Neural progenitor cell (in vitro differentiated cells): ENCODE measurements at regions not wholly inside any gene's neighbourhood (a gene's known extent, or its start where the extent isn't known, plus 50 kb on each side); places are given as distances from the start of the nearest gene placed in this dataset.

Experiments used
- DNase-seq: peaks from one replicate; pipeline ENCODE4 v3.0.0-alpha.2; 2016; ENCODE audit warnings: low spot score
- H2AFZ ChIP-seq: fragments of 200-600 bp; sonication (generic); replicated peaks from 2 replicates; pipeline ENCODE4 v1.6.1; 2016; ENCODE audit warnings: antibody characterized with exemption
- H3F3A ChIP-seq: fragments of 200-600 bp; sonication (generic); 2 replicates; pipeline ENCODE4 v1.6.1; 2016; ENCODE audit warnings: antibody characterized with exemption, low read depth
- H3K27ac ChIP-seq: fragments of 200-600 bp; sonication (generic); 2 replicates; pipeline ENCODE4 v1.5.1; 2016; ENCODE audit warnings: mild to moderate bottlenecking
- H3K27me3 ChIP-seq: fragments of 200-600 bp; sonication (generic); 2 replicates; pipeline ENCODE4 v1.6.1; 2016; ENCODE audit warnings: mild to moderate bottlenecking, moderate library complexity
- H3K36me3 ChIP-seq: fragments of 200-600 bp; sonication (generic); 2 replicates; pipeline ENCODE4 v1.5.1; 2016
- H3K4me1 ChIP-seq: fragments of 200-600 bp; sonication (generic); 2 replicates; pipeline ENCODE4 v1.6.1; 2016; ENCODE audit warnings: mixed run types
- H3K4me2 ChIP-seq: fragments of 200-600 bp; sonication (generic); 2 replicates; pipeline ENCODE4 v1.6.1; 2016
- H3K4me3 ChIP-seq: fragments of 200-600 bp; sonication (generic); 2 replicates; pipeline ENCODE4 v1.5.1; 2016
- H3K79me2 ChIP-seq: fragments of 200-600 bp; sonication (generic); 2 replicates; pipeline ENCODE4 v1.6.1; 2016; ENCODE audit warnings: low read depth
- H3K9ac ChIP-seq: fragments of 200-600 bp; sonication (generic); 2 replicates; pipeline ENCODE4 v1.6.1; 2016
- H3K9me3 ChIP-seq: fragments of 200-600 bp; sonication (generic); 2 replicates; pipeline ENCODE4 v1.5.1; 2016; ENCODE audit warnings: low read depth
- H4K20me1 ChIP-seq: fragments of 200-600 bp; sonication (generic); 2 replicates; pipeline ENCODE4 v1.6.1; 2016; ENCODE audit warnings: low read depth
- H3K27ac Mint-ChIP-seq: 3 replicates; pipeline ENCODE4 v1.8.0; 2021; ENCODE audit warnings: mixed read lengths
- H3K27me3 Mint-ChIP-seq: 2 replicates; pipeline ENCODE4 v1.8.0; 2022; ENCODE audit warnings: low read depth, mild to moderate bottlenecking, inconsistent platforms, moderate library complexity, mixed read lengths; ENCODE audit not compliant: insufficient read depth
- H3K36me3 Mint-ChIP-seq: 3 replicates; pipeline ENCODE4 v1.8.0; 2021; ENCODE audit warnings: mixed read lengths
- H3K4me1 Mint-ChIP-seq: 3 replicates; pipeline ENCODE4 v1.8.0; 2021; ENCODE audit warnings: mixed read lengths
- H3K4me3 Mint-ChIP-seq: 3 replicates; pipeline ENCODE4 v1.8.0; 2021; ENCODE audit warnings: mild to moderate bottlenecking, moderate library complexity, mixed read lengths
- H3K9me3 Mint-ChIP-seq: 3 replicates; pipeline ENCODE4 v1.8.0; 2020; ENCODE audit warnings: mixed read lengths
- EZH2 ChIP-seq: fragments of 200-600 bp; sonication (generic); IDR thresholded peaks from 2 replicates; pipeline ENCODE4 v1.6.1; 2017; ENCODE audit warnings: antibody characterized with exemption, mild to moderate bottlenecking, moderate library complexity
- EZH2phosphoT487 ChIP-seq: fragments of 200-600 bp; sonication (generic); IDR thresholded peaks from 2 replicates; pipeline ENCODE4 v1.6.1; 2017; ENCODE audit warnings: antibody characterized with exemption
- TF ChIP-seq, protein P1 (sequence below): fragments of 200-600 bp; sonication (generic); IDR thresholded peaks from 2 replicates; pipeline ENCODE4 v1.5.1; 2017; ENCODE audit warnings: antibody characterized with exemption, mild to moderate bottlenecking

DNA sequence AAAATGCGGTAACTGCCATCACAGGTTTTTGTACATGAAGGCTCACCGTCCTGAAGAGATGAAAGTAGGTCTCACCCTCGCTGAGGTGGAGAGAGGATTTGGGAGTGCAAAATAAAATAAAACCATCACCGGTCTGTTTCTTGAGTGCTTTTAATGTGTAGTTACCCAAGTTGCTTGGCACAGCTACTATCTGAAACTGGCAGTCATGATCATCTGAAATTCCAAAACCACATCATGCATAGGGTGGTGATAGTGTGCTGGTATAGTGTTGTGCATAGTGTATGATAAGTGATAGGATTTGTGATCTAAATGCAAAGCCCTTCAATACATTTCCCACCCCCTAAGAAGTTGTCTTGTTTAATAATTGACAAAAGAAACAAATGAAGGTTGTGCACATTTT, 381.3 kb downstream of the DMRT2 start:
- no peak for DNase-seq
- Mint-ChIP-seq H3K27me3 (peaks cover 3% of the 10 kb centered on the region), H3K9me3 (no peaks in the 10 kb centered on the region), H3K27ac (no peak overlapping the region), H3K4me1 (peaks cover 9% of the 10 kb centered on the region), H3K36me3 (no peaks in the 10 kb centered on the region), H3K4me3 (no peak overlapping the region)
- Histone ChIP-seq H3K36me3 (no peaks in the 10 kb centered on the region), H3K4me2 (no peak overlapping the region), H3F3A (no peaks in the 10 kb centered on the region), H3K9ac (no peak overlapping the region), H3K79me2 (no peaks in the 10 kb centered on the region), H3K9me3 (peaks cover 21% of the 10 kb centered on the region), H4K20me1 (no peaks in the 10 kb centered on the region), H3K27ac (no peak overlapping the region), H2AFZ (no peak overlapping the region), H3K4me3 (no peak overlapping the region), H3K27me3 (no peaks in the 10 kb centered on the region), H3K4me1 (no peaks in the 10 kb centered on the region)
- TF ChIP-seq EZH2phosphoT487, result no peak
- no peak for TF ChIP-seq EZH2
- TF ChIP-seq, protein P1, sequence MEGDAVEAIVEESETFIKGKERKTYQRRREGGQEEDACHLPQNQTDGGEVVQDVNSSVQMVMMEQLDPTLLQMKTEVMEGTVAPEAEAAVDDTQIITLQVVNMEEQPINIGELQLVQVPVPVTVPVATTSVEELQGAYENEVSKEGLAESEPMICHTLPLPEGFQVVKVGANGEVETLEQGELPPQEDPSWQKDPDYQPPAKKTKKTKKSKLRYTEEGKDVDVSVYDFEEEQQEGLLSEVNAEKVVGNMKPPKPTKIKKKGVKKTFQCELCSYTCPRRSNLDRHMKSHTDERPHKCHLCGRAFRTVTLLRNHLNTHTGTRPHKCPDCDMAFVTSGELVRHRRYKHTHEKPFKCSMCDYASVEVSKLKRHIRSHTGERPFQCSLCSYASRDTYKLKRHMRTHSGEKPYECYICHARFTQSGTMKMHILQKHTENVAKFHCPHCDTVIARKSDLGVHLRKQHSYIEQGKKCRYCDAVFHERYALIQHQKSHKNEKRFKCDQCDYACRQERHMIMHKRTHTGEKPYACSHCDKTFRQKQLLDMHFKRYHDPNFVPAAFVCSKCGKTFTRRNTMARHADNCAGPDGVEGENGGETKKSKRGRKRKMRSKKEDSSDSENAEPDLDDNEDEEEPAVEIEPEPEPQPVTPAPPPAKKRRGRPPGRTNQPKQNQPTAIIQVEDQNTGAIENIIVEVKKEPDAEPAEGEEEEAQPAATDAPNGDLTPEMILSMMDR, result no peak

DNA sequence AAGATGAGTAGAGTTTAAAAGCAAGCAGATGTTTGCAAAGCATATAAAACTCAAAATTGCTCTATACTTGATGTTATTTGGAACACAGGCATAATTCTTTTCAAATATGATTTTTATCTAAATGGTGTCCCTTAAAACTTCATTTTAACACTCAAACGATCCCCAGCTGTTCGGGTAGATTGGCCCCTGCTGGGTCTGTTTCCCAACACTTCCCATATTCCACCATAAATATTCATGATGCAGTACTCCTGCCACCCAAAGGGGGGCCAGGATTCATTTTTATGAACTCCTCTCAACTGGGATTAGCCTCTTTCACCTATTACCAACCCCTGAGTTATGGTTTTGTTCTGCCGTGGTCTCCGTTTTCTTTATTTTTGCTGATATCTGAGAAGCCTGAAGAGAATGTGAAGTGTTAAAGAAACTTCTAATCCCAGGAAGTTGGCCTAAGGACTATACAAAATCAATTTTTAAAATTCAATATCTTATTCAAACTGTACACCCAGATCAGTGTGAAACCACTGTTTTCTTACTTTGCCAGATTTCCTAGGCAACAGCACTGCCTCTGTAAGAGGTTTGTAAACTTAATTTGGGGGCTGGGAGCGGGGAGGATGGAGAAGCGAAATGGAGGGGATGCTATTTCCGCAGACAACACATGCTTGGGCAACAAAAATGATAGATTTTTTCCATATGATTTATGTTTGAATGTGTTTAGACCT, 384.1 kb downstream of the DMRT2 start:
- H3K9me3 Mint-ChIP-seq, result no peaks in the 10 kb centered on the region
- DNase-seq, result no peak
- Histone ChIP-seq H3K9me3 (peaks cover 23% of the 10 kb centered on the region), H2AFZ (no peak overlapping the region), H3F3A (no peaks in the 10 kb centered on the region), H4K20me1 (no peaks in the 10 kb centered on the region), H3K27me3 (no peaks in the 10 kb centered on the region), H3K36me3 (no peaks in the 10 kb centered on the region), H3K79me2 (no peaks in the 10 kb centered on the region), H3K27ac (no peak overlapping the region), H3K9ac (no peak overlapping the region), H3K4me2 (no peak overlapping the region), H3K4me3 (no peak overlapping the region), H3K4me1 (no peaks in the 10 kb centered on the region)
- no peak overlapping the region for H3K27ac Mint-ChIP-seq
- no peaks in the 10 kb centered on the region for H3K36me3 Mint-ChIP-seq
- H3K4me1 Mint-ChIP-seq, result peaks cover 9% of the 10 kb centered on the region
- no peak overlapping the region for H3K4me3 Mint-ChIP-seq
- H3K27me3 Mint-ChIP-seq, result peaks cover 6% of the 10 kb centered on the region
- TF ChIP-seq, protein P1, result no peak
- no peak for TF ChIP-seq EZH2phosphoT487

DNA sequence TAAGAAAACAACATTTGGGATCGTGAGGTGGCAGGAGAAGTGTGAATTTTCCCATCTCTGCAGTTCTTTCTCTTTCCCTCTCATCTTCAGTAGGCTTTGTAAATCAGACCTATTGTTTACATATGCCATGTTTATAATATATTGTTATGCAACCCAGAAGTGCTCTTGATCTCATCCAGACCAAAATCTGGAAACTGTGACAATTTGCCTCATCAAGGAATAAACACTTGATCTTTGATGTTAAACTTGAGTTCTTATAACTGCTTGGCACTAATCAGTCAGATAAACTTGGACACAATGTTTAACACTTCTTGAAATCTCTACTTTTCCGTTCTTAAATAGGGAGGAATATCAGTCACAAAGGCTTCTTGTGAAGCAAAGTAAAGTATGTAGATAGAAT, 384.7 kb downstream of the DMRT2 start:
- TF ChIP-seq, protein P1, result no peak
- TF ChIP-seq EZH2 (no peak), EZH2phosphoT487 (no peak)
- H3K4me3 Mint-ChIP-seq, result no peak overlapping the region
- Histone ChIP-seq H3K4me1 (no peaks in the 10 kb centered on the region), H3K4me2 (no peak overlapping the region), H2AFZ (no peak overlapping the region), H3K27ac (no peak overlapping the region), H3K36me3 (no peaks in the 10 kb centered on the region), H3F3A (no peaks in the 10 kb centered on the region), H3K4me3 (no peak overlapping the region), H3K9me3 (peaks cover 20% of the 10 kb centered on the region), H3K79me2 (no peaks in the 10 kb centered on the region), H3K27me3 (no peaks in the 10 kb centered on the region), H4K20me1 (no peaks in the 10 kb centered on the region), H3K9ac (no peak overlapping the region)
- H3K4me1 Mint-ChIP-seq, result peaks cover 9% of the 10 kb centered on the region
- peaks cover 6% of the 10 kb centered on the region for H3K27me3 Mint-ChIP-seq
- H3K27ac Mint-ChIP-seq, result no peak overlapping the region
- no peaks in the 10 kb centered on the region for H3K36me3 Mint-ChIP-seq
- DNase-seq, result no peak
- no peaks in the 10 kb centered on the region for H3K9me3 Mint-ChIP-seq
